ENCODE measurements at regions not wholly inside any gene's neighbourhood (a gene's known extent, or its start where the extent isn't known, plus 50 kb on each side); places are given as distances from the start of the nearest gene placed in this dataset.

DNA sequence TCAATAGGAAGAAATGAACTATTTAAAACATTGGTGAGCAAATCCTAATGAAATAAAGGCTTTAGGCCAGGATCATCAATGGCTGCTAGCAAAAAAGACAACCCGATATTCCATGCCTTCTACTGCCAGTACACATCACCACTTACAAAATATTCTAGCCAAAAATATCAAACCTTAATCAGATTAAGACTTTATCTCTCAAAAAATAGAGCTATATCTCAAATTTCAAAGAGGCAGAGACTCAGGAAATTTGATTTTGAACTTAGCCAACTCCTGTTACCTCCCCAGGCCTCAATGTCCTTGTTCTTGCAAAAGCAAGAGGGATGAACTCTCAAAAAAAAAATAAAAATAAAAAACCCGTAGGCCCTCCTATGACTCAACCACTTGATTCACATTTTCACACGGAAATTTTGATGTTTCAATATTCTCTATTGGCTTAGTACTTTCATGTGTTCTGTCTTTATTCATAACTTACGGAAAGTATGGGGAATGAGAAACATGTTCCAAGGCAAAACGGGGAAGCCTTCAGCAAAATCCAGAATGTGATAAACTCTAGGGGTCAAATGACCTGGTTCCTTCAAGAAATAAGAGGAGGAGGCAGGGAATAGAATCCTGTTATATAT, 273.3 kb upstream of the ZPLD1 start:
- H3K4me2 ChIP-seq (ENCODE audit: low read depth, low read length) = no peak overlapping the region
- H3K4me1 ChIP-seq (ENCODE audit: low read length) = no peaks in the 10 kb centered on the region; the same call in 1 of the 2 replicates
- no peaks in the 10 kb centered on the region for H3K36me3 ChIP-seq (replicated peaks; ENCODE audit: insufficient read depth, low read length)
- no peaks in the 10 kb centered on the region for H3K79me2 ChIP-seq (ENCODE audit: low read length)
- H3K4me3 ChIP-seq (ENCODE audit: low read length) = no peak overlapping the region
- DNase-seq = no peak
- no peak overlapping the region for H2AFZ ChIP-seq (ENCODE audit: low read length)
- TF ChIP-seq EZH2phosphoT487 (IDR thresholded peaks at IDR 0.05; ENCODE audit: low read length) (no peak), EZH2 (optimal IDR thresholded peaks at IDR 0.05; ENCODE audit: low read depth, low read length) (no peak)
- TF ChIP-seq, protein P1, sequence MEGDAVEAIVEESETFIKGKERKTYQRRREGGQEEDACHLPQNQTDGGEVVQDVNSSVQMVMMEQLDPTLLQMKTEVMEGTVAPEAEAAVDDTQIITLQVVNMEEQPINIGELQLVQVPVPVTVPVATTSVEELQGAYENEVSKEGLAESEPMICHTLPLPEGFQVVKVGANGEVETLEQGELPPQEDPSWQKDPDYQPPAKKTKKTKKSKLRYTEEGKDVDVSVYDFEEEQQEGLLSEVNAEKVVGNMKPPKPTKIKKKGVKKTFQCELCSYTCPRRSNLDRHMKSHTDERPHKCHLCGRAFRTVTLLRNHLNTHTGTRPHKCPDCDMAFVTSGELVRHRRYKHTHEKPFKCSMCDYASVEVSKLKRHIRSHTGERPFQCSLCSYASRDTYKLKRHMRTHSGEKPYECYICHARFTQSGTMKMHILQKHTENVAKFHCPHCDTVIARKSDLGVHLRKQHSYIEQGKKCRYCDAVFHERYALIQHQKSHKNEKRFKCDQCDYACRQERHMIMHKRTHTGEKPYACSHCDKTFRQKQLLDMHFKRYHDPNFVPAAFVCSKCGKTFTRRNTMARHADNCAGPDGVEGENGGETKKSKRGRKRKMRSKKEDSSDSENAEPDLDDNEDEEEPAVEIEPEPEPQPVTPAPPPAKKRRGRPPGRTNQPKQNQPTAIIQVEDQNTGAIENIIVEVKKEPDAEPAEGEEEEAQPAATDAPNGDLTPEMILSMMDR (IDR thresholded peaks at IDR 0.05; ENCODE audit: low read length) = no peak
- H4K20me1 ChIP-seq (ENCODE audit: insufficient read depth, low read length) = no peaks in the 10 kb centered on the region
- no peaks in the 10 kb centered on the region for H3K27me3 ChIP-seq (replicated peaks; ENCODE audit: insufficient read depth, low read length)
- no peaks in the 10 kb centered on the region for H3K9me3 ChIP-seq (replicated peaks; ENCODE audit: insufficient read depth, low read length)
- no peak overlapping the region for H3K9ac ChIP-seq (ENCODE audit: low read length)
- H3F3A ChIP-seq (ENCODE audit: insufficient read depth, low read length) = no peaks in the 10 kb centered on the region
- H3K9me2 ChIP-seq (replicated peaks; ENCODE audit: insufficient read depth, low read length) = no peaks in the 10 kb centered on the region
- H3K27ac ChIP-seq (ENCODE audit: low read length) = no peak overlapping the region

DNA sequence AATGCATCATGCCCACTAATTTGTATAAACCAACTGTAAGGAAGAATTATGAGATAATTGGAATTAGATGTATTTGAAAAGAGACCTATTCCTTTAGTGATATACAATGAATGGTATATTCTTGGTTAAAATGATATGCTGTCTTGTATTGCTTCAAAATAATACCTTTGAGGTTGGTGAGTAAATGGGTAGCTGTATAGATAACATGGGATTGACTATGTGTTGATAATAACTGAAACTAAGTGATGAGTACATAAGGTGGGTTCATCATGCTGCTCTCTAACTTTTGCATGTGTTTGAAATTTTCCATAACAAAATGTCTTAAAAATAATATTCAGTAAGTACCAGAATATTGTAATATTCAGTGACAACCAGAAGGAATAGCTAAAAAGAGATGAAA, 272.6 kb upstream of the ZPLD1 start:
- Histone ChIP-seq H3K27ac (ENCODE audit: low read length) (no peak overlapping the region), H3F3A (ENCODE audit: insufficient read depth, low read length) (no peaks in the 10 kb centered on the region), H3K27me3 (replicated peaks; ENCODE audit: insufficient read depth, low read length) (no peaks in the 10 kb centered on the region), H3K4me2 (ENCODE audit: low read depth, low read length) (no peak overlapping the region), H2AFZ (ENCODE audit: low read length) (no peak overlapping the region), H3K4me3 (ENCODE audit: low read length) (no peak overlapping the region), H3K9me2 (replicated peaks; ENCODE audit: insufficient read depth, low read length) (no peaks in the 10 kb centered on the region), H3K79me2 (ENCODE audit: low read length) (no peaks in the 10 kb centered on the region), H4K20me1 (ENCODE audit: insufficient read depth, low read length) (no peaks in the 10 kb centered on the region), H3K4me1 (ENCODE audit: low read length) (no peaks in the 10 kb centered on the region; the same call in 1 of the 2 replicates), H3K9ac (ENCODE audit: low read length) (no peak overlapping the region), H3K9me3 (replicated peaks; ENCODE audit: insufficient read depth, low read length) (no peaks in the 10 kb centered on the region), H3K36me3 (replicated peaks; ENCODE audit: insufficient read depth, low read length) (no peaks in the 10 kb centered on the region)
- TF ChIP-seq EZH2phosphoT487 (IDR thresholded peaks at IDR 0.05; ENCODE audit: low read length) (no peak), EZH2 (optimal IDR thresholded peaks at IDR 0.05; ENCODE audit: low read depth, low read length) (no peak)
- TF ChIP-seq, protein P1 (IDR thresholded peaks at IDR 0.05; ENCODE audit: low read length) = no peak
- DNase-seq = no peak

DNA sequence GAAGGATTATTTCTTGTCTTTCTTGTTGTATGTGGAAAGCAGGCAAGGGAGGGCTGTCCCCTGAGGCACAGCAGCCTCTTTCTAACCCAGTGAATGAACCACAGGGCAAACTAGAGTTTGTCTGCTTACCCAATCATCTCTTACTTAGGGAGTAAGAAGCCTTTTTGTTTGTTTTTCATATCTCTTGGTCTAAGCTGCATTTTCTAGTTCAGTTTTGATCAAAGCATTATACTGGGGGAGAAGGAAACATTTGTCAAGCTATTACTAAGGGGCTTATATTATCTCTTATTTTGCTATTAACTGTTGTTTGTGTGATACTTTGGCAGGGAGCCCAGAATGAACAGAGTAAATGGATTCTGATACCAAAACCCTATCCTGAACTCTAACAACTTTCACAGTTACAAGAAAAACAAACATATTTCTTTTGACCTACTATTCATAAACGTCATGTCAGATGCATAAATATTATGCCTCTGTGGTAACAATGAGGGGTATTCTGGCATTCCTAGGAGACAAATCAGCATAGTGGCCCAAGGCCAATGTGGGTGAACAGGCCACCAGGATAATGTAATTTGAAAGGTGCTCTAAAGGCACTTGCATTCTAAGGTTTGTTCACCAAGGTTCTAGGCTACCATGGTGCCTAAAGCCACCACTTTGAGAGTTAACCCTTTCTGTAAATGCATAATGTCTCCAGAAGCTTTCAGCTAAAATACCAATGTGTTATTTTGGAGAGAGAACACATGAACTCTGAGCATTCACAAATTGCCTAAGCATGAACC, 271.6 kb upstream of the ZPLD1 start:
- H3K9me2 ChIP-seq (replicated peaks; ENCODE audit: insufficient read depth, low read length) = no peaks in the 10 kb centered on the region
- no peak overlapping the region for H3K27ac ChIP-seq (ENCODE audit: low read length)
- H3K79me2 ChIP-seq (ENCODE audit: low read length) = no peaks in the 10 kb centered on the region
- no peaks in the 10 kb centered on the region for H3F3A ChIP-seq (ENCODE audit: insufficient read depth, low read length)
- no peak overlapping the region for H3K9ac ChIP-seq (ENCODE audit: low read length)
- H4K20me1 ChIP-seq (ENCODE audit: insufficient read depth, low read length) = no peaks in the 10 kb centered on the region
- no peak overlapping the region for H3K4me2 ChIP-seq (ENCODE audit: low read depth, low read length)
- H3K36me3 ChIP-seq (replicated peaks; ENCODE audit: insufficient read depth, low read length) = no peaks in the 10 kb centered on the region
- H3K9me3 ChIP-seq (replicated peaks; ENCODE audit: insufficient read depth, low read length) = no peaks in the 10 kb centered on the region
- no peak overlapping the region for H3K4me3 ChIP-seq (ENCODE audit: low read length)
- TF ChIP-seq EZH2phosphoT487 (IDR thresholded peaks at IDR 0.05; ENCODE audit: low read length) (no peak), EZH2 (optimal IDR thresholded peaks at IDR 0.05; ENCODE audit: low read depth, low read length) (no peak)
- TF ChIP-seq, protein P1 (IDR thresholded peaks at IDR 0.05; ENCODE audit: low read length) = no peak
- H3K4me1 ChIP-seq (ENCODE audit: low read length) = no peaks in the 10 kb centered on the region; the same call in 1 of the 2 replicates
- no peak overlapping the region for H2AFZ ChIP-seq (ENCODE audit: low read length)
- no peak for DNase-seq
- H3K27me3 ChIP-seq (replicated peaks; ENCODE audit: insufficient read depth, low read length) = no peaks in the 10 kb centered on the region

All from MM.1S (cell line).